ENCODE measurements at regions not wholly inside any gene's neighbourhood (a gene's known extent, or its start where the extent isn't known, plus 50 kb on each side); places are given as distances from the start of the nearest gene placed in this dataset.
"Not testable (repeated sequence)": the region's sequence is repeated elsewhere in the genome, so short reads cannot be mapped to it uniquely, and the experiment has no call there.

DNA sequence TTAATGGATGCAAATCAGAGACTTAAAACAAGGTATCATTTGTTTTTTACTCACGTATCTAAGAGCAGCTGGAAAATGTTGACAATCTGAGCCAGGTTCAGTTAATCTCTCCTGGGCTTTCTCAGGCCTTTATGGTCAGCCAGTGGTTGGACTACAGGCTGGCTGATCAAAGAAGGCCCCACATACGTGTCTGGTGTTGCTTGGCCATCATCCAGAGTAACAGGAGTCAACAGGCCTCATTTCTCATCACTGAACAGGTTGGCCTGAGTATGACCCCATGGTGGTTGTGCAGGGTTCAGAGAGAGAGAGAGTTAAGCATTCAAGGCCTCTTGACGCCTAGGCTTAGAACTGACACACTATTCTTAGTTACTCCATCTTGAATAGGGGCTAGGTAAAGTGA, 97.0 kb upstream of the VLDLR start:
- no peak for DNase-seq

GRCh38 chr9:2525147-2525546, 96.4 kb upstream of the VLDLR start:
- DNase-seq, result no peak

DNA sequence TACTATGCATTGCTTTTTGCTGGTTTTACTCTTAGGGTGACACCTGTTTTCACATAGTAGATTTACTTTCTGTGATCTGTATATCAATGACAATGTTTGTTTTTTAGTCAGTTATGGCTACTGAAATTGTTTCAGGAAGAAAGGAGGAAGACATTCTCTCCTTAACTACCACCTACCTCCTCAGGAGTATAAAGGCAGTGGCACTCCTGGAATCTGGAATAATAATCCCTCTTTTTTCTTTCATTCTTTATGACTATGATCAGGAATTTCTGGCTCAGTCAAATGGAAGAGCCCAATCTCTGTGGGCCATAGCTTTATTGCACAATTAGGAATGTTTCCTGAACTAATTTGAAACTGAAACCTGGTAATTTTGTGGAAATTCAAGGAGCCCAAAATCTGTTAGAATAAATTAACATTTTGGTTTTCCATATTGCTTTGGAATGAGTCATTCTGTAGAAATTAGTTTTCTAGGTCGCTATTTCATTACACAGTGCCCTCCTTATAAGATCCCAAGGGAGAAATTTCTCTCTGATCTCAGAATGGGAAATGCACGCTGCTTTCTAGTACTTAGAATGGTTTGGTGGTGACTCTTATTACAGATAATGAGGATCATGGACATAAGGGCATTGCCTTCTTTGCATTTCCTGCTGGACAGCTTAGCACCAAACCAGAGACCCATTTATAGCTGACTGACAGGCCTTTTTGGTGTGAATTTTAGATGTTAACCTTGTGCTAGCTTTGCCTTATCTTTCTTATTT, 95.3 kb upstream of the VLDLR start:
- DNase-seq, result no peak

DNA sequence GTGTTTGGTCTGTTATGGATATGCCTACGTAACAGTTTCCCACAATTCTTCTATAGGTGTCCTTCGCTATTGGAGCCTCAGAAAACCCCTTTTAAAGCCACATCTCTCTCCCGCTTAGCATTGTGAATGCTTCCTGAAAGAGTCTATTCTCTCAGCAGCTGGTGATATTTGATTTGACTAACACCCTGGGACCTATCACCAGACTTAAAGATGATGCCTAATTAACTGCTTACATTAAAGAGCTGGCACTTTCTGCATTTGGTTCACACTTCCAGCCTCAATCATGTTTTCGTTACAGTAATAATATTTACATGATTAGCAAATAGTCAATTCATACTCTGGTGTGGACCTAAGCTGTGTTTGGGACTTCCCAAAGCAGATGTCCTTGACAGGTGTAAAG, 90.1 kb upstream of the VLDLR start:
- no peak for DNase-seq

GRCh38 chr9:2536511-2536910, 85.1 kb upstream of the VLDLR start:
- no peak for DNase-seq

DNA sequence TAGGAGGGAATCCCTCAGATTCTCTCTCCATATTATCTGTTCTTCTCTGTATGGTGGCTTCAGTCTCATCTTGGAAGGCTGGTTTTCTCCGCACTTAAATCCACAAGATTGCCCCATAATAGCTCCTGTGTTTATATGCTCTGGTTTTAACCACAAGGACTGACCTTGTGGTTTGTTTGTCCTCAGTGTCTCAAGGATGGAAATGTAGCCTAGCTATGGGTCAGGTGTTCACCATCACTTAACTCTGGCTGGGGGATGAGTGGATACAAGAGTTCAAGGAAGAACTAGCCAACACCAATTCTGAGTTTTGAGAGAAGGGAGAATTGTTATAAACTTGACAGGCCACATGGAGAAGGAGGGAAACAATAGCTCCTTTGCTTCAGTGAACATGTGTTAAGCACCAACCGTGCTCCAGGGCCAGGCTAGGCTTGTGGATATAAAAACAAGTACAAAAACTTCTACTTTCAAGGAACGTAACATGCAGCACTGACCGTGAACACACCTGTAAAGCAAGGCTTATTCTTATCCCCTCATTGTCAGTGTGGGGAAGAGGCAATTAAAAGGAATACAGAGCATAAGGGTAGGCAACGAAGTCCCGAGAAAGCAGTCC, 75.6 kb upstream of the VLDLR start:
- DNase-seq, result no peak

DNA sequence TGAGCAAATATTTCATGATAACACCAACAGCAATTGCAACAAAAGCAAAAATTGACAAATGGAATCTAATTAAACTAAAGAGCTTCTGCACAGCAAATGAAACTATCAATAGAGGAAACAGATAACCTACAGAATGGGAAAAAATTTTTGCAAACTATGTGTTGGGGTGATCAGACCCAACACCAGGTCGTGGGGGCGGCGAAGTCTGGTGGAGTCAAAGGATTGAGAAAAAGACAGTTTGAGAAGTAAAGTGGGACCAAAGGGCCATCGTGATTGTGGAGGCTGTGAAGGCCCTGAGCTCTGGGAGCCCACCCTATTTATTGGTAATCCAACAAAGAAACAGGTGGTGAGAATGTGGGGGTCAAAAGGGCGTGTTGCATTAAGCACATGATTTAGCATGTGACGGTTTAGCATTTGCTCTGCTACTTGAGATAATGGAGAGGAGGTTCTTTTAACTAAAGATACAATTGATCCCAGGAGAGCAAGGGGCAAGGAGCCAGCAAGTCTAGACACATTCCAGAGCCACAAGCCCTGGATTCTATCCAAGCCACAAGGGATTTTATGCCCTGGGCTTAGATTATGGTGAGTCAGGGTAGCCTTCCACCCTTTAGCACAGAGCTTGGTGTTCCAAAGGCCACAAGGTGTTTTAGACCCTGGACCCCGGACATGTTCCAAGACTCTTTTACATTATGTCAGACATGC, 65.5 kb upstream of the VLDLR start:
- DNase-seq, result not testable (repeated sequence)

- no peak for DNase-seq
These were observed 63.9 kb upstream of the VLDLR start for GRCh38 chr9:2557693-2558092.

- DNase-seq, result no peak
These were observed 62.1 kb upstream of the VLDLR start for GRCh38 chr9:2559192-2560152.

DNA sequence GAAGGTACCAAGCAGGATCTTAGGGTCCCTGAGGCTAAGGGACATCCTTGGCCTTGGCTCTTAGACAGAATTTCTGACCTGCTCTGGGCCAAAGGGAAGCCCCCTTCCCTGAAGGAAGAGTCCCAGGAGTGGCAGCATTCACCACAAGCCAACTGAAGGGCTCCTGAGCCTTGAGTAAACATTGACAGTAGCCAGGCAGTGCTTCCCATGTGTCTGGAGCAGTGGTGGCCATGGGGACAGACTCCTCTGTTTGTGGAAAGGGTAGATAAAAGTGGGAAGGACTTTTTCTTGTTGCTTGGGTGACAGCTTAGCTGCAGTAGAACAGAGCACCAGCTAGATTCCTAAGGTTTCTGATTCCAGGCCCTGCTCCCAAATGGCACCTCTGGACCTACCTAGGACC, 61.4 kb upstream of the VLDLR start:
- DNase-seq, result no peak

GRCh38 chr9:2565676-2566340, 55.8 kb upstream of the VLDLR start:
- no peak for DNase-seq

DNA sequence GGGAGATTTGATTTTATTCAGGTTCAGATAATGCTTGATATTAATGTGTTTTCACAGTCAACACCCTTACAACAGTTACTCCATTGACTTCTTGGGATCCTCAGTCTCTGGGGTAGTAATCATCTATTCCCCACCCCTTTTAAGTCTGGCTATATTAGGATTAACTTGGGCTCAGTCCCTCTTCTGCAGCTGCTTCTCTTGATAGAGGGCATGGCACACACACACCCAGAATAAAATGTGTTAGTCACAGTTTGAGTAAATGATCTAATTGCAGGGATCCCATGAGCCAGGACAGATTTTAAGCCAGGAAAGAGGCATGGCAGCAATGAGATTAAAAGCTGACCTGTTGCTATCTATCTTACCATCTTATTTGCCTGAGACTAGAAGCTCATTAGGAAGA, 53.7 kb upstream of the VLDLR start:
- DNase-seq, result no peak

- no peak for DNase-seq
These were observed 52.9 kb upstream of the VLDLR start for GRCh38 chr9:2568689-2569088.

GRCh38 chr9:2570615-2571479, 50.7 kb upstream of the VLDLR start:
- DNase-seq, result peak; percentile 51
